GM19328 (cell line): ENCODE measurements at regions not wholly inside any gene's neighbourhood (a gene's known extent, or its start where the extent isn't known, plus 50 kb on each side); places are given as distances from the start of the nearest gene placed in this dataset.
"Not testable (repeated sequence)": the region's sequence is repeated elsewhere in the genome, so short reads cannot be mapped to it uniquely, and the experiment has no call there.

Experiments
- ATAC-seq: cut with Tn5 transposase; IDR thresholded peaks from one replicate; pipeline ENCODE4 v1.9.1; 2021; ENCODE audit warnings: mild to moderate bottlenecking, moderate library complexity; ENCODE audit not compliant: unreplicated experiment

DNA sequence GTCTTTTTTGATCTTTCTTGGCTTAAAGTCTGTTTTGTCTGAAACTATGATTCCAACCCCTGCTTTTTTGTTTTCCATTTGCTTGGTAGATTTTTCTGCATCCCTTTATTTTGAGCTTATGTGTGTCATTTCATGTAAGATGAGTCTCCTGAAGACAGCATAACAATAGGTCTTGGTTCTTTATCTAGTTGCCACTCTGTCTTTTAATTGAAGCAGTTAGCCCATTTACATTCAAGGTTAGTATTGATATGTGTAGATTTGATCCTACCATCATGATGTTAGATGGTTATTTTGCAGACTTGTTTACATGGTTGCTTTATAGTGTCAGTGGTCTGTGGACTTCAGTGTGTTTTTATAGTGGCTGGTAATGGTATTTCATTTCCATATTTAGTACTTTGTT lies 1678.9 kb downstream of the PCDH9 start:
- ATAC-seq, result no peak

DNA sequence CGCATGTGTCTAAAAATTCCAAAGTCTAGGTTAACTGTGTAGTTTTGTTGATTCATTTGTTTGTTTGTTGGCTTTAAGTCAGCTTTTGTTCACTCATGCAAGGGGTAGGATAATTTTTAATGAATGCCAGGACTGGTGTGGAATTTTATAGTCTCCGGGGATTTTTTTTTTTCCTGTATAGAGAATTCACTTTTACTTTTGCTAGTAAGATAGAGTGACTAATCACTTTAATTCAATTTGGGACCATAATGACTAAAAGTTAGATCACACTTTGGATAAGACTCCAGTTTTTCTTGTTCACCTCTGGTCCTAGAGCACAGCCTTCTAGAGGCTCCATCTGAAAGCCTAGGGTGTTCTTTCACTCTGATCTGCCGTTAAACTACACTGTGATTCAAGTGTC lies 1690.0 kb downstream of the PCDH9 start:
- no peak for ATAC-seq

DNA sequence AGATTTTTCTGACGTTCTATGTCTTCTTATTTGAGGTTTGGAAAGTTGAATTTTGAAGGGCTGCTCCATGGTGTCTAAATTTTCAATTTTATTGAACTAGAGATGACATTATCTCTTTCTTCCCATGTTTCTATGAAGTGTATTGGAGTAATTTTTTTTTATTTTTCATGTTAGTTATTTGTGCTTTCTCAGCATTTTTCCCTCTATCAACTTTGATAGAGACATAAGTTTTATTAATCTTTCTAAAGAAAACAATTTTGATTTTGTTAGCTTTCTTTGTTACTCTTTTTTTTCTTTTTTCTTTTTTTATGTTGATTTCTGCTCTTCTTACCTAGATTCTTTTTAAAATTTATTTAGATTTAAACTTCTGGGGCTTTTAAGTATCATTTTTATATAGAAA lies 1694.8 kb downstream of the PCDH9 start:
- no peak for ATAC-seq

DNA sequence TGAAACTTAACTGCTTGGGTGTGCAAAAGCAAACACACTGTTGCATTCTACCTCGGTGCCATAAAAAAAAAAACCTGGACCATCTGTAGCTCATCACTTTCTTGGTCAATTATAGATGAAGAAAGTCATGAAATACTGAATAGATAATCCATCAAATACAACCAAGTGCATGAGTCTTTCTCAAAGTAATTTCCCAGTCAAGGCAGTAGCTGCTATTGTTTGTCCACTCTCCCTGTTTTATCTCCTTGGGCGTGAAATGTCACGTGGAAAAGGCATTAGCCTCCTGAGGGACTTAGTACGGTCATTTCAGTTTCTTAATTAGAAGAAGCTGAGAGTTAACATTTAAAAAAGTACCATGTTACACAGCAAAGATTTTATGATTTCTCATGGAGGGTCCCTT lies 1697.9 kb downstream of the PCDH9 start:
- ATAC-seq, result no peak

DNA sequence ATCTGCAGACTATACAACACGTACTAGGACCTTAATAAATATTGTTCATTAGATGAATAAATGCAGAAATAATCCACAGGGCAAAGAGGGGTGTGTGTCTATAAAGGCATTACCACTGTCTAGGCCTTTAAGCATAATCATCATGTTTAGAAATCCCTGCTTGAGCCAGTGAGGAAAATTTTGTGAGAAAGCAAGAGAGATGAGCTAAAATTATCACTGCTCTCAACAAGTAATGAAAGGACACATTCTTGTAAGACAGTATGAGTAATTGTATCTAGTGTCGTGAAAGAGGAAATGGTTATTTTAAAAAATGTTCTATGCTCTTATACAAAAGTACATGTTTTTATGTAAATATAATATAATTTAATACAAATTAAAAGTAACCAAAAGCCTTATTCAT lies 1699.4 kb downstream of the PCDH9 start:
- ATAC-seq, result no peak

DNA sequence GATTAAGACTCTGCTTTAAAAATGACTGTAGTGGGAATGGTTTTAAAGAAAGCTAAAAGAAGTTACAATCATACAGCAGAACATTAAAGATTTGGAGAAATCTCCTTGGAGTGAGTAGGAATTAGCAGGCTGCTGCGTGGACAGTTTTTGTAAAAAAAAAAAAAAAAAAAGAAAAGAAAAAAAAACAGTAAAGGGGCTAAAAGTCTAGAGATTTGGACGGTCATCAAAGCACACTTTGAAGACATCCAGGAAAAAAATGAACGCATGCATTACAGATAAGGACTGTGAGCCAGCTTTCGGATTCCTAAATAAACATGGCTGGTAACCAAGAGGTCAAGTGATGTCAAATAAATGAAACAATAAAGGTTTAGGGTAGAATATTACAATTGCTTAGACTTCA lies 1700.6 kb downstream of the PCDH9 start:
- ATAC-seq, result no peak

DNA sequence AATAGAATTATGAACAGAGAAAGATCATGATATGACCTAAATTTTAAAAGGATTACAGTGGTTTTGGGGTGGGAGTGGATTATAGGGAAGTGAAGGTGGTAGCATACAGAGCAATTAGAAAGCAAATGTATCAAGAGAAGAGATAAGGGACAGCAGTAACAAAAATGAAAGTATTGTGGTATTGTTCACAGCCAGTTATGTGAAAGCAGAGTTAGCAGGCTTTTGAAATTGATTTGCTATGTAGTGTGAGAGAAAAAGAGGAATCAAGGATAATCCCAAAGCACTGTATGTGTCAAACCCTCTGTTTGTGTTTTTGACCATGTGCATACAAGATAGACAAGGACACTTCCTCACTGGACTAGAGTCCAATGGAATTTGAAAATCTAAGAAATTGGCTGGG lies 1721.4 kb downstream of the PCDH9 start:
- no peak for ATAC-seq

DNA sequence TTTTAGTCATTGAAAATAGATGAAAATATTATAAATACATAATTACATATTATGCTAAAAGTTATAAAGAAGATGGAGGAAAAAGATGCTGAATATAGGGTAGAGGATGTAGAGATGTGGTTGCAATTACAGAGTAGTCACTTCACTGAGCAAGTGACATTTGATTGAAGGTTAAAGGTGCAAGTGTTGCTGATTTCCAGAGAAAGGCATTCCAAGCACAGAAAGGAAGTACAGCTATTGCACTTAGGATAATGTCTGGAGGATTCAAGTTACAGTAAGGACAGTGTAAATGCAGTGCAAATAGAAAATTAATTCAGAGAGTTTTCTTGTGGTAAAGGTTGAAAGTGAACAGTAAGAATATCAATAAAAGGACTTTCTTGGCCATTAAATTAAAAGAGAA lies 1721.8 kb downstream of the PCDH9 start:
- ATAC-seq, result no peak

DNA sequence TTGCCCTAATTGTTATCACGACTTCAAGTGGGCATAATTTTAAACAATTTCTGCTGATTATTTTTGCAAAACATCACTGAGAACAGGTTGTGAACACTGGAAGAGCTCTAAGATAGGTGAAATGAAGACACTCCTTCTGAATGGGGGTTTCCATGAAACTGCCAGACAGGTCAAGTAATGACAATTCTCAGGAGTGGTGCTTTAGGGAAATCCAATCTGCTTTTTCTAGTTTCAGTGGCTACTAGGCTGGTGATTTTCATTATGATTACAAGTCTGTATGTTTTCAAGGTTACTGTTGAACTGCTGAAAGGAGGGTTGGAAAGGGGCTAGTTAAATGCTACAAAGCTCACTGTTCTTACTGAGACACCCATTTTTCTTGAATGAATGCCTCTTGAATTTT lies 1724.2 kb downstream of the PCDH9 start:
- ATAC-seq, result no peak

DNA sequence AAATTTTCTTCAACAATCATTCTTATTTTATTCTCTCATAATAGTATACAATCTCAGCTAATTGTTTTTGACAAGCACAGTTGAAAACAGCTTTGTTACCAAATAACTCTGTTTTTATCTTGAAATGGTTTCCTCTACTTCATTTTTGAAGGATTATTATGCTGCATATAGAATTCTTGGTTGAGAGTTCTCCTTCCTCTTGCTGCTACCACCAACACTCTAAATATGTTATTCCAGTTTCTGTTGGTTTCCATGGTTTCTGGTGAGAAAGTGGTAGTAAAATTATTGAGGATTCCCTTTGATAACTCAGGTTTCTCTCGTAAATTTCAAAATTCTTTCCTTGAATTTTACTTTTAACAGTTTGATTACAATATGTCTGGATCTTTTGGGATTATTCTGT lies 1725.9 kb downstream of the PCDH9 start:
- ATAC-seq, result no peak

DNA sequence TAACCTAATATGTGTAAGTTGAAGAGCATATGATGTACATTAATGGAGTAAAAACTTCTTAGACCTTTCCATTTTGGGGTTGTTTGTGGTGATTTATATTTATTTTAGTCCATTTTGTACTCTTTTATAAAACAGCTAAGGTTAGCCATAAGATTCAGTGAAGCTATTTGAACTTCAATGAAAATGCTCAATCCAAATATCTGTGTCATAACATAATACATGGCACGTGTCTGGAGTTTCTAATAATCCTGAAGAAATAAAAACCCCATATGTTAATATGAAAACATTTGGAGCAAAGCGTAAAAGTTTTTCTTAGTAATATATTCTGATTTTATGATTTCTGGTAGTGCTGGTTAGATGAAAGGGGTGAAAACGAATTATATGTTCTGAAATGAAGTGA lies 1729.7 kb downstream of the PCDH9 start:
- ATAC-seq, result no peak

DNA sequence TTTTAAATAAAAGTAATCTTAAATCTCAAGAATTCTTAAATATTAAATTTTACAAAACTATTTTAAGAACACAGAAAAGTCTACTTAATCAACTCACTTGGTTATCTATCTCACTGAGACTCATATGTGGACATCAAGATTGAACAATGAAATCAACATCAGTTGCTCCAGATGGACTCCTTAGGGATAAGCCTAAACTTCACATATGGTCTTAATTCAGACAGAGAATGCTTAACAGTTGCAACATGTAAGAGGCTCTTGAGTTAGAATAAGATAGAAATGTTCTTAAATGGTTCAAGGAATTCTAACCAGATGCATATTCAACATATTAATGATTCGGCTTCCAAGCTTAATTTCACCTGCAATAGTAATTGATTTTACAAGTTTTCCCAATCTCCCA lies 1730.9 kb downstream of the PCDH9 start:
- ATAC-seq, result no peak

DNA sequence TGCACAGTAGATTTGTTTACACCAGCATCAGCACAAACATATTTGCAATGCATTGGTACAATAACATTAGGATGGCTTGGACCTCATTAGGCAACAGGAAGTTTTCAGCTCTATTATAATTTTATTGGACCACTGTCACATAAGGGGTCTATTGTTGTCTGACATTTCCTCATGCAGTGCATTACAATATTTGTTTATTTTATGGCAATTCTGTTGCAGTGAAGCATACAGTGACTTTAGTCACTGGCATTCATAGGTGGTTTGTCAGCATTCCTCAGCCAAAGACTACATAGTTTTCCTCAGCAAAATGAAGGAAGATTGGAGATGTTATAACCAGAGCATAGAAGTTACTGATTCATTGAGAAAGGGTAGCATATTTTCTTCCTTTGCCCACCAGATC lies 1732.9 kb downstream of the PCDH9 start:
- ATAC-seq, result no peak

DNA sequence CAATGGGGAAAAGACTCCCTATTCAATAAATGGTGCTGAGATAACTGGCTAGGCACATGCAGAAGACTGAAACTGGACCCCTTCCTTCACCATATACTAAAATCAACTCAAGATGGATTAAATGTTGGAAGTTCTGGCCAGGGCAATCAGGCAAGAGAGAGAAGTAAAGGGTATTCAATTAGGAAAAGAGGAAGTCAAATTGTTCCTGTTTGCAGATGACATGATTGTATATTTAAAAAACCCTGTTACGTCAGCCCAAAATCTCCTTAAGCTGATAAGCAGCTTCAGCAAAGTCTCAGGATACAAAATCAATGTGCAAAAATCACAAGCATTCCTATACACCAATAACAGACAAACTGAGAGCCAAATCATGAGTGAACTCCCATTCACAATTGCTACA lies 1739.4 kb downstream of the PCDH9 start:
- ATAC-seq, result not testable (repeated sequence)

DNA sequence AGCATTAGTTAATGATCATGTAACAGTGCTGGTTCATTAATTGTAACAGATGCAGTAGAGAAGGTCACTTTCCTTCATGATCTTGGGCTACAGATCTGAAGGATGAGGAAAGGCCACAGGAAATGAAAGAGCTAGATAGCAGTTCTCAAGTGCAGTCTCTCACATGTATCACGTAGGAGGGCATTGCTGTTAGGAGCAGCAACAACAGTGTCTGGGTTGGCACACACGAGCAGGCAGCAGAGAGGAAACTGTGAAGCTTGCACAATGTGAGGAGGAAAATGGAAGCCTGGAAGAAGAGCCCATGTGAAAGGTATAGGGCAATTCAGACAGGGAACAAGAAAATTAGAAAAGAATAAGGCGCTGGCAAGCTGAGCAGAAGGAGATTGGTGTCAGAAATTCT lies 1741.5 kb downstream of the PCDH9 start:
- no peak for ATAC-seq

DNA sequence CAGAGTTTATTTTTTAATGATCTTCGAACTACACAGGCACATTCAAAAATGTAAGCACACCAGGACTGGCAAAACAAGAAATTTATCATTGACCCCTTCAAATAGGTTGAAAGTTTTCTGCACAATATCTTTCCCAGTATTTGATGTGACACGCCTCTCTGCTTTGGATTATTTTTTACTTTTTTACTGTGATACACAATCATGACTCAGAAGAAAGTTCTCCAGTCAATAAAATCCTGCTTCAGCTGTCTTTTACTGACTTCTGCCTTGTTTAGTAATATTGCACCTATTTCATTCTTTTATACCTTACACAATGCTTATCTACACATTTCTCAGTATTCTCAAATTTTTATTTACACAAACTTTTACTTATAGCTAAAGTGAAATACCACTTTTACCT lies 1750.4 kb downstream of the PCDH9 start:
- no peak for ATAC-seq

DNA sequence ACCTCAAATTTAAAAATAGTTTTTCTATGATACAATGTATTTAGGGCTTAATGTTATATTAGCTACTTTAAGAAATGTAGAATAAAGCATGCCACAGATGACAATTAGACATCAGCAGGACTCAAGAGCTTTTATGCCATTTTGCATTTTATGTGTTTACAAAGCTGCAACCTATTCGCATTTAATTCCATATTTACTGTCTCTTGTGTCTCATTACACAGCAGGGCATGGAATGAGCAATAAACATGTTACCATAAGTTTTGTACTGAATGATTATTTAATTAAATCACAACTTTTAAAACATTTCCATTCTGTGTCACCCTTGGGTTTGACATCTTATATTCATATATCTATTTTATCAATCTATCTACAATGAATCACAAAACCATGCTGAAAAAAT lies 1756.9 kb downstream of the PCDH9 start:
- ATAC-seq, result no peak

DNA sequence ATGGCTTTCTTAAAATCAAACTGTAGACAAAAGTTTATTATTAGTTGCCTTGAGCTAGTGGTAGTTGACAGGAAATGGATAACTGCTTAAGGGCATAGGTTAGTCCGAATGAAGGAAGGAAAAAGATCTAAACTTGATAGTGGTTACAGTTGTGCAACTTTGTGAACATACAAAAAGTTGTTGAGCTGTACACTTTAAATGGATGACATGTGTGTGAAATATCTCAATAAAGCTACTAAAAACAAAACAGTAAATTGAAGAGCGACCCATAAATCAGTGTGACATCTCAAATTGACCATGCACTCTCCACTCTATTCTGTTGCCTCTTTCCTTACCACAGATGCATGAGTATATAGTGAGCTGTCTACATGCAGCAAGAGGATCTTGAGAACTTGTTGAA lies 1757.8 kb downstream of the PCDH9 start:
- ATAC-seq, result no peak

DNA sequence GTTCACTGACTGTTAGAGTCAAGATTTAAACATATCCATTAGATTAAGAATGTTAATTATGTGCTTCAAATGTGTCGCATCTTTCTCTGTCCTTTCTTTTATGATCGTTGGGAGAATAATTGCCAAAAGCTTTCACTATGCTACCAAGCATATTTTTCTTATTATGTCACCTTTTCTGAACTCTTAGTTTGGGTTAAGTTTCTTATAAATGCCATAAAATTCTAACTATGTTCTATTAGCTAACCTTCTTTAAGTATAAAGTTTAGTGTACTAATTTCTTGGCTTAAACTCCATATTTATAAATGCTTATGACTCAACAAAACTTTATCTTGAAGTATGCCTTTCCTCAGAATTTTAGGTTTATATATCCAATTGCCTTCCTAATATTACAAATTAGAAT lies 1759.4 kb downstream of the PCDH9 start:
- ATAC-seq, result no peak

DNA sequence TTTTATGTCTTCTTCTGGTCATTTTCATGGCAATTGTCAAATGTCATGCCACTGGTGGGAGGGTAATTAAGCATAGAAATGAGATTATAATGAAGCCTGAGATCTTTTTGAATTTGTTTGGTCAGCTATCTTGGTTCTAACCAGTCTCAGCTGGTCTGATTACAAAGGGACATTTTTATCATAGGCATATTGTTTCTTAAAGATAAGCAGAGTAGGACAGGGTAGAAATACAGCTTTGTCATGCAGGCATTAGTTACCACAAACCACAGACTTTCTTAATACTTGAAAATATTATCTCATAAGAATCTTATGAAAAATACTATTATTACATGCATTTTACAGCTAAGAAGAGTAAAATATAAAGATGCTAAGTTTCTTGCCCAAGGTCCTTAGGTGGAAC lies 1761.5 kb downstream of the PCDH9 start:
- ATAC-seq, result no peak

DNA sequence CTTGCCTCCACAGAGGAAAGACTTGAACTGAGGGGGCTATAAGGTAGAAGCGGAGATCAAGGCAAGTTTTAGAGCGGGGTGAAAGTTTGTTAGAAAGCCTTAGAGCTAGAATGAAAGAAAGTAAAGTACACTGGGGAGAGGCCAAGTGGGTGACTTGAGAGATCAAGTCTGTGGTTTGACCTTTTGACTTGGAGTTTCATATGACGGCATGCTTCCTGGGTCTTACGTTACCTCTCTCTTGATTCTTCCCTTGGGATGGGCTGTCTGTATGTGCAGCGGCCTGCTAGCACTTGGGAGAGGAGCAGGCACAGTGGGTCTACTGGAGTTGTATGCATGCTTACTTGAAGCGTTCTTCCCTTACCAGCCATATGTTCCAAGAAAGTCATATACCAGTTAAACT lies 1768.5 kb downstream of the PCDH9 start:
- ATAC-seq, result no peak

DNA sequence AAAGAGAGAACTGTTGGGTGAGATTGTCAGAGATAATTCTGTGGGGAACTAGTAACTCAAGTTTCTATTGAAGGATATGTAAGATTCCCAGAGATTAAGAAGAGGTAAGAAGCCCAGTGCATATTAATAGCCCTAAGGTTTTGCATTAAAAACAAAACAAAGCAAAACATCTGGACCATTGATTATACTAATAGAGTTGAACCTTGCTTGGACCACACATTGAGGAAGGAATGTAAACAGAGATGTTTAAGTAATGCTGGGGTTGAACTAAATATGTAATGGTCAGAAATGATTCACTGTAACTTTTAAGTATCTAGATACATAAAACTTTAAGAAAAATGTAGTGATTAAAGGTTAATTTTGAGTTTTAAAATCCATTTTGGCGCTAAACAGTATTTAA lies 1770.0 kb downstream of the PCDH9 start:
- ATAC-seq, result no peak

DNA sequence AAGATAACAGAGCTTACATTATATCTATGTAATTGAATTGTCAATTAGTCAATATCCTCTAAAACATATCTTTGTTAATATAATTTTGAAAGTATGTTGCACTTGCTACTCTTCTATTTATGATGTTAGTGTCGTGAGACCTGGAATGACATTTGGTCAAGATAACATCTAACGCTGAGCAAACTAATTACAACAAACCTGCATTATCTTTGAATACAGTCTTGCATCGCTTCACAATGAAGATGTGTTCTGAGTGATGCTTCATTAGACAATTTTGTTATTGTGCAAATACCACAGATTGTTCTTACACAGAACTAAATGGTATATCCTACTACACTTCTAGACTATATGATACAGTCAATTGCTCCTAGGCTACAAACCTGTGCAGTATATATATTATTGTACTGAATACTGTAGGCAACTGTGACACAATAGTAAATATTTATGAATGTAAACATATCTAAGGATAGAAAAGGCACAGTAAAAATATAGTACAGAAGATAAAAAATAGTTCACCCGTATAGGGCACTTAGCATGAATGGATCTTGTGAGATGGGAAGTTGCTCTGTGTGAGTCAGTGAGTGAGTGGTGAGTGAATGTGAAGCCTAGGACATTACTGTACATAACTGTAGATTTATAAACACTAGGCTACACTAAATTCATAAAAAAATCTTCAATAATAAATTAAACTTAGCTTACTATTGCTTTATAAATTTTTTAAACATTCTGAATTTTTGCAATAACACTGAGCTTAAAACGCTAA lies 1773.8 kb downstream of the PCDH9 start:
- ATAC-seq, result no peak
